HepG2 (cell line): ENCODE measurements at regions not wholly inside any gene's neighbourhood (a gene's known extent, or its start where the extent isn't known, plus 50 kb on each side); places are given as distances from the start of the nearest gene placed in this dataset.

Source experiments
- ATAC-seq: fragments of 200-7000 bp; cut with Tn5 transposase; 3 replicates; pipeline ENCODE4 v1.9.1; 2020; ENCODE audit warnings: mild to moderate bottlenecking, moderate library complexity
- BruUV-seq: library from RNA; stranded (reverse); fragments of 400-500 nt; replicated peaks from 2 replicates; lab custom pipeline; 2021; lab: Mats Ljungman, UMichigan
- CTCF ChIA-PET: fragments of 300-600 bp; formaldehyde crosslinking; extraction: SDS; loops from one replicate; lab custom pipeline; 2021; ENCODE audit warnings: low total read pairs, inconsistent platforms, low intra/inter-chr PET ratio; lab: Yijun Ruan, JAX
- POLR2A ChIA-PET: fragments of 350-600 bp; sonication (Branson Sonifier 250); formaldehyde crosslinking; loops from one replicate; lab custom pipeline; 2020; ENCODE audit warnings: antibody characterized with exemption, inconsistent platforms; lab: Yijun Ruan, JAX
- DNase-seq: peaks from one replicate; pipeline ENCODE4 v3.0.0-alpha.2; 2015; ENCODE audit warnings: low spot score
- FAIRE-seq: peaks from 3 replicates; lab custom pipeline; 2011; peaks lifted over from hg19 to GRCh38; lab: Jason Lieb, UNC
- H2AFZ ChIP-seq: one replicate; pipeline ENCODE4 v1.6.1; 2011; ENCODE audit warnings: low read length, inconsistent platforms
- H3K27ac ChIP-seq: fragments of 300-600 bp; 3 replicates; pipeline ENCODE4 v1.8.0; 2011; ENCODE audit warnings: mixed run types, mild to moderate bottlenecking, mixed read lengths, low read length, inconsistent platforms; ENCODE audit not compliant: insufficient read depth; ENCODE audit errors: extremely low read length
- H3K27me3 ChIP-seq, 2 experiments: fragments of 200-600 bp in 1 of 2; 2 replicates in 1 of 2; 3 replicates in 1 of 2; pipeline versions ENCODE4 v1.6.0 to v1.8.0; 2011; ENCODE audit warnings: low read length in 2 of 2, mild to moderate bottlenecking in 2 of 2, moderate library complexity in 2 of 2, inconsistent platforms in 1 of 2; ENCODE audit not compliant: insufficient read depth in 2 of 2, control insufficient read depth in 1 of 2
- H3K36me3 ChIP-seq, 2 experiments: fragments of 200-600 bp in 1 of 2; replicated peaks in 1 of 2; 2 replicates in 1 of 2; 3 replicates in 1 of 2; pipeline versions ENCODE4 v1.5.1 to v1.8.0; 2011; ENCODE audit warnings: low read length in 2 of 2, inconsistent platforms in 1 of 2; ENCODE audit not compliant: insufficient read depth in 2 of 2, control insufficient read depth in 1 of 2
- H3K4me1 ChIP-seq: 2 replicates; pipeline ENCODE4 v1.5.1; 2012; ENCODE audit warnings: low read length, inconsistent platforms; ENCODE audit not compliant: insufficient read depth
- H3K4me2 ChIP-seq: 2 replicates; pipeline ENCODE4 v1.6.0; 2011; ENCODE audit warnings: low read depth, low read length, inconsistent platforms
- H3K4me3 ChIP-seq, 3 experiments: fragments of 200-600 bp in 1 of 3; sonication (generic), shearing (Covaris generic) in 1 of 3; replicated peaks in 1 of 3; 2 replicates each; pipeline ENCODE4 v1.5.1; 2011 to 2016; ENCODE audit warnings: low read length in 3 of 3, inconsistent platforms in 2 of 3, low read depth in 2 of 3, mild to moderate bottlenecking in 2 of 3, control low read depth in 1 of 3, mixed read lengths in 1 of 3; ENCODE audit not compliant: insufficient read depth in 1 of 3
- H3K79me2 ChIP-seq: one replicate; pipeline ENCODE4 v1.6.1; 2011; ENCODE audit warnings: low read length, inconsistent platforms; ENCODE audit not compliant: insufficient read depth
- H3K9ac ChIP-seq: 2 replicates; pipeline ENCODE4 v1.6.0; 2011; ENCODE audit warnings: mild to moderate bottlenecking, low read depth, low read length, inconsistent platforms; ENCODE audit not compliant: insufficient read depth
- H3K9me3 ChIP-seq: 2 replicates; pipeline ENCODE4 v1.5.1; 2012; ENCODE audit warnings: mild to moderate bottlenecking, low read length
- H4K20me1 ChIP-seq: 2 replicates; pipeline ENCODE4 v1.6.0; 2011; ENCODE audit warnings: inconsistent platforms, mild to moderate bottlenecking, low read length, moderate library complexity; ENCODE audit not compliant: insufficient read depth
- GMEB1 ChIP-seq: sonication (generic); formaldehyde crosslinking; IDR thresholded peaks from 2 replicates; pipeline ENCODE4 v1.5.1; 2020; ENCODE audit warnings: missing genetic modification reagents, mild to moderate bottlenecking, borderline replicate concordance
- HNRNPK ChIP-seq: fragments of 200-400 bp; formaldehyde crosslinking; IDR thresholded peaks from 2 replicates; pipeline ENCODE4 v1.6.1; 2018; ENCODE audit warnings: low read length, low read depth, moderate library complexity, mild to moderate bottlenecking; ENCODE audit not compliant: poor library complexity, severe bottlenecking
- JDP2 ChIP-seq: sonication (generic); formaldehyde crosslinking; IDR thresholded peaks from 2 replicates; pipeline ENCODE4 v1.8.1; 2022; ENCODE audit warnings: missing genetic modification reagents, borderline replicate concordance
- PHF5A ChIP-seq: IDR thresholded peaks from one replicate; pipeline ENCODE4 v1.6.1; 2018; ENCODE audit warnings: low read depth, missing genetic modification reagents; ENCODE audit not compliant: unreplicated experiment
- SNAPC2 ChIP-seq: sonication (generic); formaldehyde crosslinking; IDR thresholded peaks from 2 replicates; pipeline ENCODE4 v1.8.1; 2022; ENCODE audit warnings: mild to moderate bottlenecking, missing genetic modification reagents
- SP140L ChIP-seq: sonication (generic); formaldehyde crosslinking; IDR thresholded peaks from 2 replicates; pipeline ENCODE4 v1.4.0; 2020; ENCODE audit warnings: missing genetic modification reagents, borderline replicate concordance
- ZFP62 ChIP-seq: sonication (generic); formaldehyde crosslinking; IDR thresholded peaks from 2 replicates; pipeline ENCODE4 v1.4.0; 2020; ENCODE audit warnings: missing genetic modification reagents
- ZNF30 ChIP-seq: sonication (generic); formaldehyde crosslinking; IDR thresholded peaks from 2 replicates; pipeline ENCODE4 v1.5.0; 2020; ENCODE audit warnings: mild to moderate bottlenecking, missing genetic modification reagents
- ZNF703 ChIP-seq: sonication (generic); formaldehyde crosslinking; IDR thresholded peaks from 2 replicates; pipeline ENCODE4 v1.5.1; 2020; ENCODE audit warnings: missing genetic modification reagents, mild to moderate bottlenecking, moderate library complexity, borderline replicate concordance
- WGBS: methylation state at CpG from one replicate; pipeline ENCODE4 v1.1.6; 2017; ENCODE audit warnings: low lambda C conversion rate; 5-methylcytosine and 5-hydroxymethylcytosine counted together
- in situ Hi-C: cut with HindIII; loops from 2 replicates; pipeline ENCODE4 v1.10.0; 2017; ENCODE audit warnings: low pct_unique_long_range_greater_than_20kb; ENCODE audit not compliant: extremely low pct_ligation_motif_present
- intact Hi-C: fragments of 100-400 bp; cut with micrococcal nuclease; formaldehyde crosslinking; loops from one replicate; pipeline ENCODE4 v1.10.0; 2022; ENCODE audit not compliant: unreplicated experiment
- TF ChIP-seq, protein P1 (sequence below): sonication (generic); formaldehyde crosslinking; IDR thresholded peaks from 2 replicates; pipeline ENCODE4 v1.9.0; 2021; ENCODE audit warnings: missing genetic modification reagents, mild to moderate bottlenecking, borderline replicate concordance
- TF ChIP-seq, protein P2 (sequence below): sonication (generic); formaldehyde crosslinking; IDR thresholded peaks from 2 replicates; pipeline ENCODE4 v1.9.0; 2021; ENCODE audit warnings: missing genetic modification reagents, mild to moderate bottlenecking, borderline replicate concordance
- TF ChIP-seq, protein P3 (sequence below): sonication (generic); formaldehyde crosslinking; IDR thresholded peaks from 2 replicates; pipeline ENCODE4 v1.5.0; 2020; ENCODE audit warnings: mild to moderate bottlenecking, missing genetic modification reagents, moderate library complexity

DNA sequence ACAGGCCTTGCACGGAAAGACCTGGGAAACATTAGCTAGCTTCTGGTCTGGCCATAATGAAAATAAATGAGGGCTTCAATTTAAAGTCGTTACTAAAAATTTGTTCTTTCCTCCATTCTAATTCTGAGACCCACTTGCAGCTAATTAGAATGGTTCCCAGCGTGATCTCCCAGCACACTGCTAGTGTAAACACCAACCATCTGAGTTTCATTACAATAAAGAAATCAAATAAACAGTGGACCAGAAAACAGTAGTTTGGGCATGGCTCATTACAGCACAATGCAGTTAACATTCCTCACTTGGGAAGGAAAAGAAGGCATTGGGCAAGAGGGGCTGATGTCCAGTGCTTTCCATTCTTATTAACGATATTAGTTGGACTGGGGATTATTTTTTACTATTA is 410.9 kb upstream of the SOX9 start:
- Histone ChIP-seq H3K79me2 (no peaks in the 10 kb centered on the region), H3K27ac (no peak overlapping the region), H4K20me1 (no peaks in the 10 kb centered on the region), H3K36me3 (no peaks in the 10 kb centered on the region), H3K4me2 (peak overlapping the region; percentile 6; the same call in 1 of the 2 replicates), H3K27me3 (no peaks in the 10 kb centered on the region), H2AFZ (no peak overlapping the region)
- in situ Hi-C loops (no loop called here), intact Hi-C loops (loop anchor here (5.0 to 10.0 kb wide), 2 partner anchors 1235 to 1793 kb away; no protein-coding TSS in a partner anchor)
- ChIA-PET POLR2A (no interaction called here), CTCF (no interaction called here)
- ATAC-seq (no peak), DNase-seq (no peak)
- no peak for TF ChIP-seq HNRNPK
- no peak for TF ChIP-seq PHF5A (CRISPR knock-in tag)
- no peak for TF ChIP-seq JDP2 (CRISPR knock-in tag)
- TF ChIP-seq ZNF30 (CRISPR knock-in tag), result no peak
- no peak for TF ChIP-seq SNAPC2 (CRISPR knock-in tag)
- TF ChIP-seq SP140L, result no peak
- TF ChIP-seq, protein P1, sequence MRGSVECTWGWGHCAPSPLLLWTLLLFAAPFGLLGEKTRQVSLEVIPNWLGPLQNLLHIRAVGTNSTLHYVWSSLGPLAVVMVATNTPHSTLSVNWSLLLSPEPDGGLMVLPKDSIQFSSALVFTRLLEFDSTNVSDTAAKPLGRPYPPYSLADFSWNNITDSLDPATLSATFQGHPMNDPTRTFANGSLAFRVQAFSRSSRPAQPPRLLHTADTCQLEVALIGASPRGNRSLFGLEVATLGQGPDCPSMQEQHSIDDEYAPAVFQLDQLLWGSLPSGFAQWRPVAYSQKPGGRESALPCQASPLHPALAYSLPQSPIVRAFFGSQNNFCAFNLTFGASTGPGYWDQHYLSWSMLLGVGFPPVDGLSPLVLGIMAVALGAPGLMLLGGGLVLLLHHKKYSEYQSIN (CRISPR knock-in tag), result no peak
- no peak for TF ChIP-seq ZNF703 (CRISPR knock-in tag)
- no peak for TF ChIP-seq ZFP62 (CRISPR knock-in tag)
- TF ChIP-seq, protein P2, sequence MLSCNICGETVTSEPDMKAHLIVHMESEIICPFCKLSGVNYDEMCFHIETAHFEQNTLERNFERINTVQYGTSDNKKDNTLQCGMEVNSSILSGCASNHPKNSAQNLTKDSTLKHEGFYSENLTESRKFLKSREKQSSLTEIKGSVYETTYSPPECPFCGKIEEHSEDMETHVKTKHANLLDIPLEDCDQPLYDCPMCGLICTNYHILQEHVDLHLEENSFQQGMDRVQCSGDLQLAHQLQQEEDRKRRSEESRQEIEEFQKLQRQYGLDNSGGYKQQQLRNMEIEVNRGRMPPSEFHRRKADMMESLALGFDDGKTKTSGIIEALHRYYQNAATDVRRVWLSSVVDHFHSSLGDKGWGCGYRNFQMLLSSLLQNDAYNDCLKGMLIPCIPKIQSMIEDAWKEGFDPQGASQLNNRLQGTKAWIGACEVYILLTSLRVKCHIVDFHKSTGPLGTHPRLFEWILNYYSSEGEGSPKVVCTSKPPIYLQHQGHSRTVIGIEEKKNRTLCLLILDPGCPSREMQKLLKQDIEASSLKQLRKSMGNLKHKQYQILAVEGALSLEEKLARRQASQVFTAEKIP (CRISPR knock-in tag), result no peak
- TF ChIP-seq, protein P3, sequence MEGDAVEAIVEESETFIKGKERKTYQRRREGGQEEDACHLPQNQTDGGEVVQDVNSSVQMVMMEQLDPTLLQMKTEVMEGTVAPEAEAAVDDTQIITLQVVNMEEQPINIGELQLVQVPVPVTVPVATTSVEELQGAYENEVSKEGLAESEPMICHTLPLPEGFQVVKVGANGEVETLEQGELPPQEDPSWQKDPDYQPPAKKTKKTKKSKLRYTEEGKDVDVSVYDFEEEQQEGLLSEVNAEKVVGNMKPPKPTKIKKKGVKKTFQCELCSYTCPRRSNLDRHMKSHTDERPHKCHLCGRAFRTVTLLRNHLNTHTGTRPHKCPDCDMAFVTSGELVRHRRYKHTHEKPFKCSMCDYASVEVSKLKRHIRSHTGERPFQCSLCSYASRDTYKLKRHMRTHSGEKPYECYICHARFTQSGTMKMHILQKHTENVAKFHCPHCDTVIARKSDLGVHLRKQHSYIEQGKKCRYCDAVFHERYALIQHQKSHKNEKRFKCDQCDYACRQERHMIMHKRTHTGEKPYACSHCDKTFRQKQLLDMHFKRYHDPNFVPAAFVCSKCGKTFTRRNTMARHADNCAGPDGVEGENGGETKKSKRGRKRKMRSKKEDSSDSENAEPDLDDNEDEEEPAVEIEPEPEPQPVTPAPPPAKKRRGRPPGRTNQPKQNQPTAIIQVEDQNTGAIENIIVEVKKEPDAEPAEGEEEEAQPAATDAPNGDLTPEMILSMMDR, result no peak
- TF ChIP-seq GMEB1, result no peak
- TF ChIP-seq, all 625 proteins: peak for 0
- H3K9me3 ChIP-seq, result no peaks in the 10 kb centered on the region
- no peak overlapping the region for H3K9ac ChIP-seq
- no peak overlapping the region for H3K4me3 ChIP-seq
- H3K4me1 ChIP-seq, result peaks cover 12% of the 10 kb centered on the region
- 16% methylated on average over 4 of the region's 4 CpGs for WGBS
- BruUV-seq, result no TSS peak
- FAIRE-seq, result no peak
